ENCODE measurements at regions not wholly inside any gene's neighbourhood (a gene's known extent, or its start where the extent isn't known, plus 50 kb on each side); places are given as distances from the start of the nearest gene placed in this dataset.

- no peak for TF ChIP-seq CTCF (IDR thresholded peaks at IDR 0.05)
- Histone ChIP-seq H3K4me3 (ENCODE audit: low read depth in 1 of 2, low read length in 1 of 2) (no peak overlapping the region), H3K4me1 (ENCODE audit: control insufficient read depth in 1 of 2, insufficient read depth in 1 of 2, low read depth in 1 of 2, low read length in 1 of 2) (no peaks in the 10 kb centered on the region), H3K27me3 (no peaks in the 10 kb centered on the region), H3K27ac (no peak overlapping the region), H3K36me3 (no peaks in the 10 kb centered on the region), H3K9me3 (no peaks in the 10 kb centered on the region)
These were observed 308.4 kb downstream of the NDUFA10 start for GRCh38 chr2:239716536-239717318.

GRCh38 chr2:239716009-239716408 is 309.1 kb downstream of the NDUFA10 start:
- H3K9me3 ChIP-seq = no peaks in the 10 kb centered on the region
- no peaks in the 10 kb centered on the region for H3K4me1 ChIP-seq (ENCODE audit: control insufficient read depth in 1 of 2, insufficient read depth in 1 of 2, low read depth in 1 of 2, low read length in 1 of 2)
- no peak for TF ChIP-seq CTCF (IDR thresholded peaks at IDR 0.05)
- H3K27ac ChIP-seq = no peak overlapping the region
- peaks cover 3% of the 10 kb centered on the region for H3K27me3 ChIP-seq
- H3K4me3 ChIP-seq (ENCODE audit: low read depth in 1 of 2, low read length in 1 of 2) = no peak overlapping the region
- H3K36me3 ChIP-seq = no peaks in the 10 kb centered on the region

GRCh38 chr2:239715606-239716005 is 309.5 kb downstream of the NDUFA10 start:
- H3K9me3 ChIP-seq = no peaks in the 10 kb centered on the region
- no peak for TF ChIP-seq CTCF (IDR thresholded peaks at IDR 0.05)

GRCh38 chr2:239715202-239715601 is 309.9 kb downstream of the NDUFA10 start:
- Histone ChIP-seq H3K27ac (no peak overlapping the region), H3K9me3 (no peaks in the 10 kb centered on the region), H3K27me3 (peaks cover 8% of the 10 kb centered on the region), H3K4me1 (ENCODE audit: control insufficient read depth in 1 of 2, insufficient read depth in 1 of 2, low read depth in 1 of 2, low read length in 1 of 2) (no peaks in the 10 kb centered on the region), H3K36me3 (no peaks in the 10 kb centered on the region), H3K4me3 (ENCODE audit: low read depth in 1 of 2, low read length in 1 of 2) (no peak overlapping the region)
- no peak for TF ChIP-seq CTCF (IDR thresholded peaks at IDR 0.05)

More at GRCh38 chr2:239715606-239716005, 309.5 kb downstream of the NDUFA10 start:
- Histone ChIP-seq H3K27me3 (peaks cover 7% of the 10 kb centered on the region), H3K4me1 (ENCODE audit: control insufficient read depth in 1 of 2, insufficient read depth in 1 of 2, low read depth in 1 of 2, low read length in 1 of 2) (no peaks in the 10 kb centered on the region), H3K27ac (no peak overlapping the region), H3K36me3 (no peaks in the 10 kb centered on the region), H3K4me3 (ENCODE audit: low read depth in 1 of 2, low read length in 1 of 2) (no peak overlapping the region)

- H3K4me3 ChIP-seq (ENCODE audit: low read depth in 1 of 2, low read length in 1 of 2) = no peak overlapping the region
- TF ChIP-seq CTCF (IDR thresholded peaks at IDR 0.05) = no peak
- H3K4me1 ChIP-seq (ENCODE audit: control insufficient read depth in 1 of 2, insufficient read depth in 1 of 2, low read depth in 1 of 2, low read length in 1 of 2) = no peaks in the 10 kb centered on the region
These were observed 311.0 kb downstream of the NDUFA10 start for GRCh38 chr2:239714116-239714515.

More at GRCh38 chr2:239714116-239714515, 311.0 kb downstream of the NDUFA10 start:
- no peaks in the 10 kb centered on the region for H3K9me3 ChIP-seq
- H3K27me3 ChIP-seq = peaks cover 17% of the 10 kb centered on the region
- H3K36me3 ChIP-seq = no peaks in the 10 kb centered on the region
- H3K27ac ChIP-seq = no peak overlapping the region
